ENCODE measurements at regions not wholly inside any gene's neighbourhood (a gene's known extent, or its start where the extent isn't known, plus 50 kb on each side); places are given as distances from the start of the nearest gene placed in this dataset.

GRCh38 chr13:107035186-107035585 lies 467.2 kb upstream of the ARGLU1 start:
- no peak for DNase-seq (ENCODE audit: low read depth)

- DNase-seq (ENCODE audit: low read depth): no peak
Measured at GRCh38 chr13:107034236-107034872, 466.4 kb upstream of the ARGLU1 start.

GRCh38 chr13:107031716-107032115 lies 463.8 kb upstream of the ARGLU1 start:
- no peak for DNase-seq (ENCODE audit: low read depth)

- DNase-seq (ENCODE audit: low read depth): no peak
Measured at GRCh38 chr13:107028751-107029150, 460.8 kb upstream of the ARGLU1 start.

GRCh38 chr13:107025991-107026390 lies 458.1 kb upstream of the ARGLU1 start:
- DNase-seq (ENCODE audit: low read depth): no peak

GRCh38 chr13:107023335-107023734 lies 455.4 kb upstream of the ARGLU1 start:
- DNase-seq (ENCODE audit: low read depth): no peak

GRCh38 chr13:107020393-107020792 lies 452.5 kb upstream of the ARGLU1 start:
- DNase-seq (ENCODE audit: low read depth): no peak

GRCh38 chr13:107018285-107018684 lies 450.3 kb upstream of the ARGLU1 start:
- no peak for DNase-seq (ENCODE audit: low read depth)

- no peak for DNase-seq (ENCODE audit: low read depth)
Measured at GRCh38 chr13:107006661-107007060, 438.7 kb upstream of the ARGLU1 start.

- no peak for DNase-seq (ENCODE audit: low read depth)
Measured at GRCh38 chr13:107005577-107005976, 437.6 kb upstream of the ARGLU1 start.

GRCh38 chr13:107003911-107004310 lies 436.0 kb upstream of the ARGLU1 start:
- DNase-seq (ENCODE audit: low read depth): no peak

- DNase-seq (ENCODE audit: low read depth): no peak
Measured at GRCh38 chr13:106998664-106999063, 430.7 kb upstream of the ARGLU1 start.

- no peak for DNase-seq (ENCODE audit: low read depth)
Measured at GRCh38 chr13:106997696-106998095, 429.8 kb upstream of the ARGLU1 start.

GRCh38 chr13:106996867-106997618 lies 429.1 kb upstream of the ARGLU1 start:
- DNase-seq (ENCODE audit: low read depth): no peak

GRCh38 chr13:106990594-106990993 lies 422.7 kb upstream of the ARGLU1 start:
- DNase-seq (ENCODE audit: low read depth): no peak

GRCh38 chr13:106989876-106990275 lies 421.9 kb upstream of the ARGLU1 start:
- DNase-seq (ENCODE audit: low read depth): no peak

- DNase-seq (ENCODE audit: low read depth): no peak
Measured at GRCh38 chr13:106987427-106987785, 419.5 kb upstream of the ARGLU1 start.

GRCh38 chr13:106986687-106987426 lies 418.9 kb upstream of the ARGLU1 start:
- DNase-seq (ENCODE audit: low read depth): no peak

GRCh38 chr13:106986033-106986484 lies 418.1 kb upstream of the ARGLU1 start:
- no peak for DNase-seq (ENCODE audit: low read depth)

- DNase-seq (ENCODE audit: low read depth): no peak
Measured at GRCh38 chr13:106985481-106985880, 417.5 kb upstream of the ARGLU1 start.

GRCh38 chr13:106981051-106981450 lies 413.1 kb upstream of the ARGLU1 start:
- no peak for DNase-seq (ENCODE audit: low read depth)

GRCh38 chr13:106967391-106967790 lies 399.5 kb upstream of the ARGLU1 start:
- DNase-seq (ENCODE audit: low read depth): no peak

- DNase-seq (ENCODE audit: low read depth): no peak
Measured at GRCh38 chr13:106963151-106963550, 395.2 kb upstream of the ARGLU1 start.

Data from activated T-helper 9 cell treated with anti-CD3 and anti-CD28 coated beads, Interleukin-2, amount 50 U/mL, for 16 hours (primary cell).